NT2/D1 (cell line): ENCODE measurements at regions not wholly inside any gene's neighbourhood (a gene's known extent, or its start where the extent isn't known, plus 50 kb on each side); places are given as distances from the start of the nearest gene placed in this dataset.

Experiments
- SUZ12 ChIP-seq: IDR thresholded peaks from 2 replicates; pipeline ENCODE4 v1.6.1; 2011; ENCODE audit not compliant: insufficient read length, insufficient read depth; ENCODE audit errors: extremely low read depth
- YY1 ChIP-seq: IDR thresholded peaks from 2 replicates; pipeline ENCODE4 v1.6.1; 2011; ENCODE audit not compliant: insufficient read length, insufficient read depth
- ZNF274 ChIP-seq: IDR thresholded peaks from 2 replicates; pipeline ENCODE4 v1.6.1; 2011; ENCODE audit warnings: mild to moderate bottlenecking, low read depth, low read length

DNA sequence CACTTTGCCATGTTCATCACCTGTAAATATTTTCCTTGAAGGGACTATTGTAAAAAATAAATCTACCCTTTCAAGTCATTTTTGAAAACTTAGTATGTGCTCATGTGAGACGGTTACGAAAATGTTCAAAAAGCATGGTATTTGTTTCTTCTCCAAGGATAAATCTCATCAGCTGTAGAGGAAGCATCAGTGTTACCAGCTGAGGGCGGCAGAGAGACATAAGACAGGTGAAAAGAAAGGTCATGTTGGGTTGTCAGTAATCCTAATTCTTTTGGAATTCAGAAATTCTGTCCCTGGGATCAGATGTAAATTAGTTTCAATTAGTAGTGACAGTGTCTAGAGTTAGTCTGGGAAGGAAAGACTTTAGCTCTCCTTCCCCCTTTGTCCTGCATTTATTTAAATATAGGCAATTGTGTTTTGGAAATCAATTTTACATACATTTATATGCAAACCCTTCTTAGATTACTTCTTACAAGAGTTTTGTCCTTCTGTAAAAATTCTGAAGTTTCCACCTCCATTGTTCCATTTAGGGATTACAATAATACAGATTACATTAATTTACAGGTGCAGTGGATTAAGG, 791.9 kb upstream of the CDH6 start:
- TF ChIP-seq SUZ12 (no peak), YY1 (no peak), ZNF274 (no peak)
